GM19351 (cell line): ENCODE measurements at regions not wholly inside any gene's neighbourhood (a gene's known extent, or its start where the extent isn't known, plus 50 kb on each side); places are given as distances from the start of the nearest gene placed in this dataset.

Experiments
- ATAC-seq: cut with Tn5 transposase; IDR thresholded peaks from one replicate; pipeline ENCODE4 v1.9.1; 2021; ENCODE audit warnings: mild to moderate bottlenecking, moderate library complexity; ENCODE audit not compliant: unreplicated experiment

DNA sequence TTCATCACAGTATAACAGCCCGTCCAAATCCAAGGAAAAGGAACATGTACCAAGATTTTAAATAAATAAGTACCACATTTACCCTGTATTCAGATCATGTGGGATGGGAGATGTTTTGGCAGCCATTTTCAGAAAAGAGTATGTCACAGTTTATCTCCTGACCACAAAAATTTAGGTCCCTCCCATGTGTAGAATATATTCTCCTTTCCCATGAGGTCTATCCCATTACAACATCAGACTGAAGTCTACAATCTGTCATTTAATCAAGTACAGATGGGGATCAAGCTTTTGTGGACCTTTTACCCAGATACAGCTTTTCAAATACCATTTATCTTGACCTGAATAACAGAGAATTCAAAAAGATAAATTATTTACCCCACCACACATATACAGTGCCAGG lies 444.5 kb downstream of the PLOD2 start:
- ATAC-seq, result no peak

GRCh38 chr3:145719114-145719513 lies 441.9 kb downstream of the PLOD2 start:
- ATAC-seq, result no peak

- ATAC-seq, result no peak
These were observed 439.6 kb downstream of the PLOD2 start for GRCh38 chr3:145721273-145721805.

GRCh38 chr3:145721815-145722214 lies 439.2 kb downstream of the PLOD2 start:
- no peak for ATAC-seq

DNA sequence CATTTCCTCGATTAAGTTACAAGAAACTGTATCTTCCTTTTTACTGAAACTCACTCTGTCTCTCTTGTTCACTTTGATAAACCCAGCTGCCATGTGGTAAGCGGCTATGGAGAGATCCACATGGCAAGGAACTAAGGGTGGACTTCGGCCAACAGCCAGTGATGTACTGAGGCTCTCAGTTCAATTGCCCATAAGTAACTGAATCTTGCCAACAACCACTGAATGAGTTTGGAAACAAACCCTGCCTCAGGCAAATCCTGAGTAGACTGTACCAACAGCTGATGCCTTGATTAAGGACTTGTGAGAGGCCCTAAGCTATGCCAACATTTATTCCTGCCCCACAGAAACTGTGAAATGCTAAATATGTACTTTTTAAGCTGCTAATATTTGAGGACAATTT lies 433.5 kb downstream of the PLOD2 start:
- no peak for ATAC-seq

GRCh38 chr3:145735631-145736030 lies 425.4 kb downstream of the PLOD2 start:
- no peak for ATAC-seq

DNA sequence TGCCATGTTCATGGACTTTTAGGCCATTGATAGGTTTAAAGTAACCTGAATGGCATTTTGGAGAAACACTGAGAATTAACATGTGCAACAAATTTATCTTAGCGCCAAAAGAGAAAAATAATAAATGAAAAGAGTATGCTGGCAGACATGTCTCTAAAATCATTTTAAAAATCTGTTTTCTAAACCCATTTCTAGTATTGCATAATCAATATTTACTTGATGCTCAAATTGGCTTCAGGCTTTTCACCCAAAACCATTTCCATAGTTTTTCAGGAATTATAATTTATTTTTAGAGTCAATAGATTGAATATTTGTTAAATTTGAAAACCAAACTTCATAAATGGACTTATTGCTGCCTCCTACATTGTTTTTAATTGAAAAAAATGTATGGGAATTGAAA lies 423.0 kb downstream of the PLOD2 start:
- ATAC-seq, result no peak

DNA sequence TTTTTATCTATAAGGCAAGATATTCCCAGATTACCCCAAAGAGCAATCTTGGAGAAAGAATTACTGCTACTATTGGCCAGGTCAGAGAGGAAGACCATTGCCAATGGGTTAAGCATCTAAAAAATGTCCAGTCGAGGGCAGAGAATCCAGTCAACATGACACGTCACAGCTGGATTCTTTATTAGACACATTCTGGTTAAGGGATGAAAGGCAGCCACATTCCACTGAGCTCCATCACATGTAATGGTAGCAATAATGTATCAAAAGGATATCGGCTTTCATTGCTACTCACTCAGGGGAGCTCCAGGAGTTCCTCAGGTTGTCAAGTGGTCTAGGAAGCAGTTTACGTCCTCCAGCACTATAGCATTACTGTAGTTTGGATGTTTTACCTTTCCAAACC lies 421.1 kb downstream of the PLOD2 start:
- ATAC-seq, result no peak

- ATAC-seq, result no peak
These were observed 410.3 kb downstream of the PLOD2 start for GRCh38 chr3:145750657-145751056.

GRCh38 chr3:145752576-145752975 lies 408.4 kb downstream of the PLOD2 start:
- no peak for ATAC-seq

GRCh38 chr3:145754605-145755289 lies 406.2 kb downstream of the PLOD2 start:
- ATAC-seq, result no peak

DNA sequence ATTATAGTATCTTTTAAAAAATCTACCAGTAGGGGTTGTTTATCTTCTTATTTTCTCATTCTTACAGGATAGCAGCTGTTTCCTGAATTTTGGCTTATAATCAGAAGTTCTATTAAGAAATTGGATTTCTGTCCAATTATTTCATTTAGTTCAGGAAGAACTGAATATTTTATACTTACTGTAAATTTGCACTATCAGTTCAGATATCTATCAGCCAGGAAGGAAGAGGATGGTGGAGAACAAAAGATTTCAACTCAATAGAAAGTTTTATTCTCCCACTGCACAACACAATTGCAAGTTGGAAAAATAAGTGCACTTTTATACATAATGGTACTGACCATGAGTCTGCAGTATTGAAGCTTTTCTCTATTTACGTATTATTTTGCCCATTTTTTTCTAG lies 400.9 kb downstream of the PLOD2 start:
- ATAC-seq, result no peak

- ATAC-seq, result no peak
These were observed 393.1 kb downstream of the PLOD2 start for GRCh38 chr3:145767909-145768308.

- peak; percentile 80 for ATAC-seq
These were observed 384.1 kb downstream of the PLOD2 start for GRCh38 chr3:145776782-145777408.

DNA sequence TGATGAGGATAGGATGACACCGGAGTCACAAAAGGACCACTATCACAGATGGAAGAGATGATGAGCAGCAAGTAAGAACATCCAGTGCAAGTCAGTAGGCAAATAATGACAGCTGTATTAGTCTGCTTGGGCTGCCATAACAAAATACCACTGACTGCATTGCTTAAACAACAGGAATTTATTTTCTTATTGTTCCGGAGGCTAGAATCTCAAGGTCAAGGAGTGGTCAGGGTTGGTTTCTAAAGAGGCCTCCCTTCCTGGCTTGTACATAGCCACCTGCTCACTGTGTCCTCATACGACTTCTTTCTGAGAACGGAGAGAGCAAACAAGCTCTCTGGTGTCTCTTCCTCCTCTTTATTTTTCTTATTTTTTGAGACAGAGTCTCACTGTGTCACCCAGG lies 380.7 kb downstream of the PLOD2 start:
- no peak for ATAC-seq

- ATAC-seq, result no peak
These were observed 375.3 kb downstream of the PLOD2 start for GRCh38 chr3:145785668-145786067.

DNA sequence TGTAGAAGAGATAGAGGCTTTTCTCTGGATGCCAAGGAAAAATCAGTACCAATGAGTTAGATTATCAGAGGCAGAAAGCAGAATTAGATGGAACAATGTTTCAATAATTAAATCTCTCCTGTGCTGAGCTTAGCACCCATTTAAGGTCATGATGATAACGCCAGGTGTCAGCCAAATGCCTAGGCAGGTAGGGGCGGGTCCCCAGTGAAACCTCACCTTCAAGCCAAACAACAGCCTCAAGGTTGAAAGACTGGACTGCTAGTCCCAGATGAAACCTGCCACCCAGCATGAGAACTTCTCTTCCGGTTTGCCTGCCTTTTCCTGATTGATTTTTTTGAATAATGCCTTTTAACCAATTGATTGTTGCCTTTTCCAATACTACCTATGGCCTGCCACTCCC lies 363.0 kb downstream of the PLOD2 start:
- no peak for ATAC-seq

DNA sequence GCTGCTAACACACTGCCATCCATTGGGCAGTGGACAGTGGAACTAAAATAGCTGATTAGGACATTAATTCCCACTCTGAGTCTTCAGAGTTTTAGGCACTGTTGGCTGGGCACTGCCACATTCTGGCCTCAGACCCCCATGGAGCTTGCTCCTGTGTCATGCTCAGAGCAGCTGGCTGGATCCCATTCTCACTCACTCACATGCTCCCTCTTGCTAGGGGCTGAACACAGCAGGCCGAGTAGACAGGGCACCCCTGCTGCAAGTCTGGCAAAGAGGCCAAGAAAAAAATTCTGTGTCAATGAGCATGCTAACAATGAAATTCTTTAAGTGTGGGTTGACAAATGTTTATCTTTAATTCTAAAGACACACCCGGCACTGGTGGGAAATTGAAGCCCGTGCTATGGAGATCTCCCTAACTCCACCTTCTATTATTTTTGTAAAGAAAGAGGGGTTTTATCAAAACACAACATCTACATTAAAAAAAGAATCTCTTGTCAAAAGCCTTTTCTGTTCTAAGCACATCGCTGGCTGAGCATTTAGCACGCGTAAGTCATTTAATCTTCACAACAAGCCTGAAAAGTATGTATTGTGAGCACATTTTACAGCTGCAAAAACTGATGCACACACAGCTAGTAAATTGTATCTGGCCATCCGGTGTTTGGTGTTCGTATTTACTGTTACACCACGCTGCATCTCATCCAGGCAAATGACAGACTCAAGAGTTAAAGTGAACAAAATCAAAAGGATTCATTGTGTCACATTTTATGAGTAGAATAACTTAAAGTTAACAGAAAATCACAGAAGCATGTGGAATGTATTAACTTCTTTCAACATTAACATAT lies 362.1 kb downstream of the PLOD2 start:
- no peak for ATAC-seq

GRCh38 chr3:145801696-145802095 lies 359.3 kb downstream of the PLOD2 start:
- ATAC-seq, result no peak

GRCh38 chr3:145807990-145808389 lies 353.0 kb downstream of the PLOD2 start:
- ATAC-seq, result peak; percentile 57

DNA sequence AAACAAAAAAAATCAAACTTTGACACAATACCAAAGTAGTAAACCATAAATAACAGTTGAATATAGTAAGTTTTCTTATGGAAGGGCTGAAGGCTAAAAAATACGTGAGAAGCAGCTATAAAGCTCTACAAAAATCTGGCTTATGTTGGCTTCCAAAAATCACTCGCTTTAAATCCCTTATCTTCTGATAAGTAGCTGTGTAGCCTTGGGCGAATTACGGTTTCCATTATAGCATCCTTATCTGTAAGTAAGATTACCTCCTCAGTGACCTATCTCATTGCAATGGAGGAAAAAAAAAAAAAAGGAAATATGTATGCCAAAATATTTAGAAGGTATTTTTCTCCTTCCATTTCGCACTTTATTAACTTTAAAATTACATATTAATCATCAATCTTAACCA lies 348.6 kb downstream of the PLOD2 start:
- ATAC-seq, result no peak
